Panc1 (cell line): ENCODE measurements at regions not wholly inside any gene's neighbourhood (a gene's known extent, or its start where the extent isn't known, plus 50 kb on each side); places are given as distances from the start of the nearest gene placed in this dataset.
"Not testable (repeated sequence)": the region's sequence is repeated elsewhere in the genome, so short reads cannot be mapped to it uniquely, and the experiment has no call there.

Experiments used
- ATAC-seq: fragments of 200-7000 bp; cut with Tn5 transposase; 2 replicates; pipeline ENCODE4 v1.9.1; 2020; ENCODE audit warnings: mild to moderate bottlenecking, moderate library complexity
- BruUV-seq: library from RNA; stranded (reverse); fragments of 400-500 nt; replicated peaks from 2 replicates; lab custom pipeline; 2021; lab: Mats Ljungman, UMichigan
- CTCF ChIA-PET: fragments of 300-600 bp; sonication (Branson Sonifier 250); formaldehyde crosslinking; loops from one replicate; lab custom pipeline; 2022; ENCODE audit warnings: antibody characterized with exemption; lab: Charles Lee
- POLR2A ChIA-PET: fragments of 300-600 bp; sonication (Branson Sonifier 250); formaldehyde crosslinking; loops from one replicate; lab custom pipeline; 2022; ENCODE audit warnings: antibody characterized with exemption; lab: Charles Lee
- DNase-seq: peaks from one replicate; pipeline ENCODE4 v3.0.0-alpha.2; 2010; ENCODE audit warnings: low read depth, low spot score
- H3K27ac ChIP-seq: 2 replicates; pipeline ENCODE4 v1.5.1; 2011; ENCODE audit warnings: mild to moderate bottlenecking, low read length, inconsistent platforms
- H3K27me3 ChIP-seq: fragments of 200-500 bp; sonication (Bioruptor generic); 2 replicates; pipeline ENCODE4 v1.6.0; 2014; ENCODE audit warnings: low read length, inconsistent platforms; ENCODE audit not compliant: control insufficient read depth, insufficient read depth
- H3K36me3 ChIP-seq: fragments of 200-500 bp; sonication (Bioruptor generic); 2 replicates; pipeline ENCODE4 v1.5.1; 2014; ENCODE audit warnings: inconsistent platforms, mild to moderate bottlenecking, low read length, moderate library complexity; ENCODE audit not compliant: control insufficient read depth, insufficient read depth
- H3K4me1 ChIP-seq: 2 replicates; pipeline ENCODE4 v1.5.1; 2011; ENCODE audit warnings: inconsistent platforms, mild to moderate bottlenecking, low read length, moderate library complexity; ENCODE audit not compliant: control insufficient read depth, insufficient read depth
- H3K4me3 ChIP-seq, 2 experiments: 2 replicates each; pipeline ENCODE4 v1.5.1; 2011 to 2012; ENCODE audit warnings: low read depth in 2 of 2, low read length in 2 of 2, mild to moderate bottlenecking in 2 of 2, inconsistent platforms in 1 of 2, moderate library complexity in 1 of 2
- H3K9me3 ChIP-seq: fragments of 200-500 bp; sonication (Bioruptor generic); 2 replicates; pipeline ENCODE4 v1.5.1; 2014; ENCODE audit warnings: low read depth, mild to moderate bottlenecking, inconsistent platforms, low read length, moderate library complexity; ENCODE audit not compliant: control insufficient read depth, insufficient read depth
- POLR2AphosphoS5 ChIP-seq: IDR thresholded peaks from 2 replicates; pipeline ENCODE4 v1.6.1; 2012; ENCODE audit warnings: mild to moderate bottlenecking, low read depth, low read length, moderate library complexity
- REST ChIP-seq, 2 experiments: IDR thresholded peaks; 2 replicates each; pipeline ENCODE4 v1.6.1; 2011 to 2012; ENCODE audit warnings: low read depth in 2 of 2, control low read depth in 1 of 2, low read length in 1 of 2, mild to moderate bottlenecking in 1 of 2, moderate library complexity in 1 of 2; ENCODE audit not compliant: insufficient read depth in 1 of 2
- SIN3A ChIP-seq: IDR thresholded peaks from 2 replicates; pipeline ENCODE4 v1.6.1; 2012; ENCODE audit warnings: low read depth, mild to moderate bottlenecking, low read length, moderate library complexity, borderline replicate concordance; ENCODE audit not compliant: insufficient read depth
- TCF7L2 ChIP-seq: IDR thresholded peaks from 2 replicates; pipeline ENCODE4 v1.6.1; 2011; ENCODE audit warnings: mild to moderate bottlenecking, low read depth, low read length, inconsistent platforms
- in situ Hi-C: cut with HindIII; loops from 2 replicates; pipeline ENCODE4 v1.10.0; 2016; ENCODE audit warnings: low sequenced_read_pairs, low pct_unique_long_range_greater_than_20kb
- intact Hi-C: fragments of 100-400 bp; cut with micrococcal nuclease; formaldehyde crosslinking; loops from one replicate; pipeline ENCODE4 v1.10.0; 2022; ENCODE audit not compliant: unreplicated experiment
- TF ChIP-seq, protein P1 (sequence below): fragments of 450-650 bp; IDR thresholded peaks from 2 replicates; pipeline ENCODE4 v1.5.1; 2017; ENCODE audit warnings: mild to moderate bottlenecking

GRCh38 chr2:173734797-173735196, 230.4 kb downstream of the SP3 start:
- Histone ChIP-seq H3K27me3 (no peaks in the 10 kb centered on the region), H3K4me3 (no peak overlapping the region), H3K36me3 (no peaks in the 10 kb centered on the region), H3K27ac (no peak overlapping the region), H3K9me3 (no peaks in the 10 kb centered on the region), H3K4me1 (peaks cover 3% of the 10 kb centered on the region; the same call in 1 of the 2 replicates)
- CTCF ChIA-PET, result no interaction called here
- in situ Hi-C loops, result no loop called here
- no peak for ATAC-seq
- POLR2A ChIA-PET, result no interaction called here
- no peak for TF ChIP-seq SIN3A
- no peak for TF ChIP-seq TCF7L2
- no peak for TF ChIP-seq REST (IDR thresholded peaks at IDR 0.05; ENCODE audit: insufficient read depth in 1 of 2, low read depth in 2 of 2, low read length in 1 of 2)
- TF ChIP-seq POLR2AphosphoS5, result no peak
- TF ChIP-seq, protein P1, sequence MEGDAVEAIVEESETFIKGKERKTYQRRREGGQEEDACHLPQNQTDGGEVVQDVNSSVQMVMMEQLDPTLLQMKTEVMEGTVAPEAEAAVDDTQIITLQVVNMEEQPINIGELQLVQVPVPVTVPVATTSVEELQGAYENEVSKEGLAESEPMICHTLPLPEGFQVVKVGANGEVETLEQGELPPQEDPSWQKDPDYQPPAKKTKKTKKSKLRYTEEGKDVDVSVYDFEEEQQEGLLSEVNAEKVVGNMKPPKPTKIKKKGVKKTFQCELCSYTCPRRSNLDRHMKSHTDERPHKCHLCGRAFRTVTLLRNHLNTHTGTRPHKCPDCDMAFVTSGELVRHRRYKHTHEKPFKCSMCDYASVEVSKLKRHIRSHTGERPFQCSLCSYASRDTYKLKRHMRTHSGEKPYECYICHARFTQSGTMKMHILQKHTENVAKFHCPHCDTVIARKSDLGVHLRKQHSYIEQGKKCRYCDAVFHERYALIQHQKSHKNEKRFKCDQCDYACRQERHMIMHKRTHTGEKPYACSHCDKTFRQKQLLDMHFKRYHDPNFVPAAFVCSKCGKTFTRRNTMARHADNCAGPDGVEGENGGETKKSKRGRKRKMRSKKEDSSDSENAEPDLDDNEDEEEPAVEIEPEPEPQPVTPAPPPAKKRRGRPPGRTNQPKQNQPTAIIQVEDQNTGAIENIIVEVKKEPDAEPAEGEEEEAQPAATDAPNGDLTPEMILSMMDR, result no peak
- BruUV-seq, result no TSS peak
- intact Hi-C loops, result no loop called here
- DNase-seq, result no peak

DNA sequence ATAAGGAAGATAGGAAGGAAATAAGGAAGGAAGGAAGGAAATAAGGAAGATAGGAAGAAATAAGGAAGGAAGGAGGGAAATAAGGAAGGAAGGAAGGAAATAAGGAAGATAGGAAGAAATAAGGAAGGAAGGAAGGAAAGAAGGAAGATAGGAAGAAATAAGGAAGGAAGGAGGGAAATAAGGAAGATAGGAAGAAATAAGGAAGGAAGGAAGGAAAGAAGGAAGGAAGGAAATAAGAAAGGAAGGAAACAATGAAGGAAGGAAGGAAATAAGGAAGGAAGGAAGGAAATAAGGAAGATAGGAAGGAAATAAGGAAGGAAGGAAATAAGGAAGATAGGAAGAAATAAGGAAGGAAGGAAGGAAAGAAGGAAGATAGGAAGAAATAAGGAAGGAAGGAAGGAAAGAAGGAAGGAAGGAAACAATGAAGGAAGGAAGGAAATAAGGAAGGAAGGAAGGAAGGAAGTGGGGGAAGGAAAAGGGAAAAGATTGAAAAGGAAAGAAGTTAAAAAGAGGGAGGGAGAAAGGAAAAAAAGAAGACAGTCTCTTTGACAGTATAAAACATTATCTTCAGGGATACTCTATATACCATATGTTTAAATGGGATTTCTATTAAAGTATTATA, 227.1 kb downstream of the SP3 start:
- H3K9me3 ChIP-seq, DNase-seq, H3K27ac ChIP-seq, in situ Hi-C loops, BruUV-seq, POLR2A ChIA-PET, H3K36me3 ChIP-seq, CTCF ChIA-PET, H3K27me3 ChIP-seq, H3K4me1 ChIP-seq, H3K4me3 ChIP-seq, intact Hi-C loops, ATAC-seq: not testable (repeated sequence)

GRCh38 chr2:173739006-173739405, 226.2 kb downstream of the SP3 start:
- POLR2A ChIA-PET, result no interaction called here
- H3K36me3 ChIP-seq, result no peaks in the 10 kb centered on the region
- no peak overlapping the region for H3K4me3 ChIP-seq
- TF ChIP-seq TCF7L2 (no peak), SIN3A (no peak), REST (IDR thresholded peaks at IDR 0.05; ENCODE audit: insufficient read depth in 1 of 2, low read depth in 2 of 2, low read length in 1 of 2) (no peak), POLR2AphosphoS5 (no peak)
- TF ChIP-seq, protein P1, result no peak
- DNase-seq, result no peak
- H3K9me3 ChIP-seq, result no peaks in the 10 kb centered on the region
- in situ Hi-C loops, result no loop called here
- no peak overlapping the region for H3K27ac ChIP-seq
- peaks cover 7% of the 10 kb centered on the region; the same call in 1 of the 2 replicates for H3K4me1 ChIP-seq
- intact Hi-C loops, result no loop called here
- no TSS peak for BruUV-seq
- no peak for ATAC-seq
- CTCF ChIA-PET, result no interaction called here
- no peaks in the 10 kb centered on the region for H3K27me3 ChIP-seq
